ENCODE measurements at regions not wholly inside any gene's neighbourhood (a gene's known extent, or its start where the extent isn't known, plus 50 kb on each side); places are given as distances from the start of the nearest gene placed in this dataset.

DNA sequence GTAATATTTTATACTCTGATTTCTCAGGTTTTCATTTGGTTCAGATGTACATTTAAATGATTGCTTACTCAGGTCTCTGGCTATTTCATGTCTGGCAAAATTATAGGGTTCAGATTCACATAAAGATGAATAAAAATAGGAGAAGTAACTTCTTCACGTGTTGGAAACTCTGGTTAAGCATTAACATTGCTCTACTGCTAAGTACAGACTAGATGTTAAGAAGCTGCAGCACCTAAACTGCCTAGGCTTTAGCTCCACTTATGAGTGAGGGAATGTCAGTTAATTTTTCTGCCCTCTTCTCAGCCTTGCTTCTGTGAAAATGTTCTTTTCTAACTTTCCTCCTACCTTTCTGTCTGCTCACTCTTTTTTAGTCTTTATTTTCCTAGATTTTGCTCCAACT lies 361.2 kb downstream of the ARAP2 start:
- no peak for DNase-seq (ENCODE audit: extremely low read depth, low read depth)
- TF ChIP-seq CTCF (IDR thresholded peaks at IDR 0.05; ENCODE audit: low read depth, low read length), result no peak

DNA sequence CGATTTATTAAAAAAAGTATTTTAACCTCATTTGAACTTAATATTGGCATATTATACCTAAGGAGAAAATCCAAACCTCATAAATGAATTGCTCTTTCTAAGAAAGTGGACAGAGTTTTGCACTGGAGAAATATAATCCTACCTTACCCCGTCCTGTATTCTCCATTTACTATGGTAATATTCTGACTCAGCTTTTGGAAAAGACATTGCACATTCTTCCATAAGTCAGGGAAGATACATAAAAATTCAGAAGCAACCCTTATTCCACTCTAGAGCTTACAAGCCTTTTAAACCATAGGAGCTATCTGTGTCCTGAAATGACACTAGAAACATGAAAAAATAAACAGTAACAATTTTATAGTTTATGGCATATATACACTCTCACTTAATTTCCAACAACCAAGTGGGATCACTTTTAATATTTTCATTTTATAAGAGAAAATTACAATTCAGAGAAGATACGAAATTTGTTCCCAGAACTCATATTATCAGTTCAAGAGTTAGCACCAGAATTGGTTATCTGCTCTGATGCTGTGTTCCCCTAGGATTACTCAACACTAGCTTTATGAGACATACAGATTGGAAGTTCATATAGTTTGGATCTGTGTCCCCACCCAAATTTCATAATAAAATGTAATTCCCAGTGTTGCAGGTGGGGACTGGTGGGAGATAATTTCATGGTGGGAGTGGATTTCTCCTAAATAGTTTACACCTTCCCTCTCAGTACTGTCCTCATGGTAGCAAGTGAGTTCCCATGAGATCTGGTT lies 359.4 kb downstream of the ARAP2 start:
- no peak for TF ChIP-seq CTCF (IDR thresholded peaks at IDR 0.05; ENCODE audit: low read depth, low read length)
- no peak for DNase-seq (ENCODE audit: extremely low read depth, low read depth)

DNA sequence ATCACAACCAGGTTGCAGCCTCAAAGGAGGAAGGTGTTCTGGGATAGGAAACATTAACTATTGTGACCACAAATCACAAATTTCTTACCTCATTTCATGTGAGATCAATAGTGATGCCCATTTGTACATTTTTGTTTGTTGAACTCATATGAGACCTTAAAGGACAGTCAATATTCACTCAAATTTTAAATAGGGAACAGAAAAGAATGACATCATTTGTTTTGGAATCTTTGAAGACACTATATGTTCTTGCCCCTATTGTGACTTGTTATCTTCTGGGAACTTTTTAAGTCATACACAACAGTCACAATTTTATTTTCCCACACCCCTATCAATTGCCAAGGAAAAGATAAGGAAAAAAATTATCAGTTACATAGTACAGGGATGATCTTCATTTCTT lies 346.5 kb downstream of the ARAP2 start:
- no peak for TF ChIP-seq CTCF (IDR thresholded peaks at IDR 0.05; ENCODE audit: low read depth, low read length)
- no peak for DNase-seq (ENCODE audit: extremely low read depth, low read depth)

GRCh38 chr4:35900286-35901243 lies 343.7 kb downstream of the ARAP2 start:
- no peak for DNase-seq (ENCODE audit: extremely low read depth, low read depth)
- no peak for TF ChIP-seq CTCF (IDR thresholded peaks at IDR 0.05; ENCODE audit: low read depth, low read length)

DNA sequence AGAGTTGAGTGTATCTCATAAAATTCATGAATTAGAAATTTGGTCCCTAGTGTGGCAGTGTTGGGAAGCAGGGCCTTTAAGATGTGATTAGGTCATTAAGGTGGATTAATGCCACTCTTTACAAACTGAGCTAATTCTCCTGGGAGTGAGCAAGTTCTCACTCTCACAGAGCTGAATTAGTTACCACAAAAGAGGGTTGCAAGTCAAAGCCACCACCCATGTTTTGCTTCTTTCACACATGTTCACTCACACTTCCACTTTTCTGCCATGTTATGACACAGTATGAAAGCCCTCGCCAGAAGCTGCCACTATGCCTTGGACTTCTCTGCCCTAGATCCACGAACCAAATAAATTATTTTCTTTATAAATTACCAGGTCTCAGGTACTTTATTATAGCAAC lies 332.1 kb downstream of the ARAP2 start:
- TF ChIP-seq CTCF (IDR thresholded peaks at IDR 0.05; ENCODE audit: low read depth, low read length), result no peak
- DNase-seq (ENCODE audit: extremely low read depth, low read depth), result no peak

GRCh38 chr4:35918491-35918977 lies 325.8 kb downstream of the ARAP2 start:
- no peak for DNase-seq (ENCODE audit: extremely low read depth, low read depth)
- TF ChIP-seq CTCF (IDR thresholded peaks at IDR 0.05; ENCODE audit: low read depth, low read length), result no peak

- DNase-seq (ENCODE audit: extremely low read depth, low read depth), result no peak
- TF ChIP-seq CTCF (IDR thresholded peaks at IDR 0.05; ENCODE audit: low read depth, low read length), result no peak
Measured at GRCh38 chr4:35925806-35926205, 318.5 kb downstream of the ARAP2 start.
